ENCODE measurements at regions not wholly inside any gene's neighbourhood (a gene's known extent, or its start where the extent isn't known, plus 50 kb on each side); places are given as distances from the start of the nearest gene placed in this dataset.

- Histone ChIP-seq H3K9ac (ENCODE audit: insufficient read depth, low read depth, low read length) (no peak overlapping the region), H2AFZ (ENCODE audit: low read length) (no peak overlapping the region), H3K27me3 (ENCODE audit: control insufficient read depth in 1 of 2, insufficient read depth in 2 of 2, low read length in 2 of 2) (no peaks in the 10 kb centered on the region), H3K79me2 (ENCODE audit: insufficient read depth, low read length) (no peaks in the 10 kb centered on the region), H3K4me1 (ENCODE audit: insufficient read depth, low read length) (no peaks in the 10 kb centered on the region), H4K20me1 (ENCODE audit: insufficient read depth, low read length) (no peaks in the 10 kb centered on the region), H3K27ac (ENCODE audit: extremely low read length, insufficient read depth, low read length) (no peak overlapping the region), H3K36me3 (replicated peaks in 1 of 2; ENCODE audit: control insufficient read depth in 1 of 2, insufficient read depth in 2 of 2, low read length in 2 of 2) (no peaks in the 10 kb centered on the region), H3K9me3 (ENCODE audit: low read length) (no peaks in the 10 kb centered on the region), H3K4me2 (ENCODE audit: low read depth, low read length) (no peak overlapping the region), H3K4me3 (replicated peaks in 1 of 3; ENCODE audit: insufficient read depth in 1 of 3, low read depth in 2 of 3, low read length in 3 of 3) (no peak overlapping the region)
- no TSS peak for BruUV-seq (replicated peaks)
- no peak for TF ChIP-seq PRMT3 (CRISPR knock-in tag; IDR thresholded peaks at IDR 0.05; ENCODE audit: borderline replicate concordance, low read depth)
- no peak for TF ChIP-seq ATF2 (CRISPR knock-in tag; IDR thresholded peaks at IDR 0.05)
- TF ChIP-seq ZNF446 (CRISPR knock-in tag; IDR thresholded peaks at IDR 0.05), result no peak
- no peak for TF ChIP-seq ZFX (CRISPR knock-in tag; IDR thresholded peaks at IDR 0.05; ENCODE audit: low read depth)
- TF ChIP-seq TOE1 (CRISPR knock-in tag; IDR thresholded peaks at IDR 0.05), result no peak
- TF ChIP-seq TBX3 (IDR thresholded peaks at IDR 0.05; ENCODE audit: borderline replicate concordance), result no peak
- no peak for TF ChIP-seq MTA3 (CRISPR knock-in tag; IDR thresholded peaks at IDR 0.05)
- no peak for TF ChIP-seq ZBTB1 (CRISPR knock-in tag; IDR thresholded peaks at IDR 0.05; ENCODE audit: borderline replicate concordance)
- no peak for TF ChIP-seq ZNF468 (CRISPR knock-in tag; IDR thresholded peaks at IDR 0.05)
- no peak for TF ChIP-seq PITX1 (CRISPR knock-in tag; IDR thresholded peaks at IDR 0.05)
- no peak for TF ChIP-seq CEBPZ (IDR thresholded peaks at IDR 0.05; ENCODE audit: low read length)
- no peak for TF ChIP-seq HNF1A (IDR thresholded peaks at IDR 0.05; ENCODE audit: low read depth)
- TF ChIP-seq HNF1A (CRISPR knock-in tag; IDR thresholded peaks at IDR 0.05; ENCODE audit: borderline replicate concordance), result no peak
- no peak for TF ChIP-seq ZBTB7A (CRISPR knock-in tag; IDR thresholded peaks at IDR 0.05)
- TF ChIP-seq GTF2F1 (IDR thresholded peaks at IDR 0.05; ENCODE audit: low read length), result no peak
- no peak for TF ChIP-seq ZNF136 (CRISPR knock-in tag; IDR thresholded peaks at IDR 0.05; ENCODE audit: low read depth)
- TF ChIP-seq ZNF20 (CRISPR knock-in tag; IDR thresholded peaks at IDR 0.05), result no peak
- 60% methylated on average over 1 of the region's 1 CpG for WGBS (ENCODE audit: low lambda C conversion rate)
- no peak for DNase-seq (ENCODE audit: low spot score)
- intact Hi-C loops (cut with micrococcal nuclease; ENCODE audit: unreplicated experiment) (no loop called here), in situ Hi-C loops (cut with HindIII; ENCODE audit: extremely low pct_ligation_motif_present, low pct_unique_long_range_greater_than_20kb) (no loop called here)
- FAIRE-seq, result no peak
- POLR2A ChIA-PET, result no interaction called here
- no peak for ATAC-seq
- CTCF ChIA-PET (ENCODE audit: low intra/inter-chr PET ratio, low total read pairs), result no interaction called here
Measured at GRCh38 chr7:110375068-110375467, 715.9 kb upstream of the LRRN3 start.
